ENCODE measurements at regions not wholly inside any gene's neighbourhood (a gene's known extent, or its start where the extent isn't known, plus 50 kb on each side); places are given as distances from the start of the nearest gene placed in this dataset.

GRCh38 chr6:140817176-140817575 lies 1315.5 kb upstream of the GJE1 start:
- peak; percentile 59 for DNase-seq (ENCODE audit: low read depth)

GRCh38 chr6:140816681-140817080 lies 1316.0 kb upstream of the GJE1 start:
- Histone ChIP-seq H3K36me3 (ENCODE audit: control insufficient read depth, insufficient read depth, low read length) (no peaks in the 10 kb centered on the region), H3K4me3 (ENCODE audit: low read depth, low read length) (no peak overlapping the region), H3K27me3 (ENCODE audit: control insufficient read depth, insufficient read depth, low read length) (no peaks in the 10 kb centered on the region)
- TF ChIP-seq CTCF (IDR thresholded peaks at IDR 0.05; ENCODE audit: insufficient read depth, low read length, severe bottlenecking) = no peak
- FAIRE-seq (no peak), DNase-seq (ENCODE audit: low read depth) (no peak)

More at GRCh38 chr6:140817176-140817575, 1315.5 kb upstream of the GJE1 start:
- no peak for TF ChIP-seq CTCF (IDR thresholded peaks at IDR 0.05; ENCODE audit: insufficient read depth, low read length, severe bottlenecking)
- H3K4me3 ChIP-seq (ENCODE audit: low read depth, low read length) = no peak overlapping the region
- no peak for FAIRE-seq
- no peaks in the 10 kb centered on the region for H3K27me3 ChIP-seq (ENCODE audit: control insufficient read depth, insufficient read depth, low read length)
- H3K36me3 ChIP-seq (ENCODE audit: control insufficient read depth, insufficient read depth, low read length) = no peaks in the 10 kb centered on the region

- H3K27me3 ChIP-seq (ENCODE audit: control insufficient read depth, insufficient read depth, low read length) = no peaks in the 10 kb centered on the region
- no peaks in the 10 kb centered on the region for H3K36me3 ChIP-seq (ENCODE audit: control insufficient read depth, insufficient read depth, low read length)
- no peak for DNase-seq (ENCODE audit: low read depth)
- TF ChIP-seq CTCF (IDR thresholded peaks at IDR 0.05; ENCODE audit: insufficient read depth, low read length, severe bottlenecking) = no peak
- no peak overlapping the region for H3K4me3 ChIP-seq (ENCODE audit: low read depth, low read length)
- no peak for FAIRE-seq
Observed at GRCh38 chr6:140812636-140813035, 1320.1 kb upstream of the GJE1 start.

DNA sequence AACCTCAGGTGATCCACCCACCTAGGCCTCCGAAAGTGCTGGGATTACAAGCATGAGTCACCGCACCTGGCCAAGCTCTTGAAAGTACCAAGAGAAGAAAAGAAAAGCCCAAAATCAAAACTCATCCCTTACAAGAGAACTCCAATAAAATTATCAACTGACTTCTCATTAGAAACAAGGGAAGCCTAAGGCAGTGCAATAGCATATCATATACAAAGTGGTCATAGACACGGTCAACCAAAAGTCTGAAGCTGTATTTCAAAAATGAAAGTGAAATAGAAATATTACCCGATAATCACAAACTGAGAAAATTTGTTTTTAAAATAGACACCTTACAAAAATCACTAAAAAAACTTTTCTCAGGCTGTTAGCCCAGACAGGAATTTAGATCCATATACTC lies 1321.1 kb upstream of the GJE1 start:
- no peak for TF ChIP-seq CTCF (IDR thresholded peaks at IDR 0.05; ENCODE audit: insufficient read depth, low read length, severe bottlenecking)
- FAIRE-seq (no peak), DNase-seq (ENCODE audit: low read depth) (no peak)
- H3K27me3 ChIP-seq (ENCODE audit: control insufficient read depth, insufficient read depth, low read length) = no peaks in the 10 kb centered on the region
- H3K4me3 ChIP-seq (ENCODE audit: low read depth, low read length) = no peak overlapping the region
- H3K36me3 ChIP-seq (ENCODE audit: control insufficient read depth, insufficient read depth, low read length) = no peaks in the 10 kb centered on the region

- H3K27me3 ChIP-seq (ENCODE audit: control insufficient read depth, insufficient read depth, low read length) = no peaks in the 10 kb centered on the region
- no peak for FAIRE-seq
- TF ChIP-seq CTCF (IDR thresholded peaks at IDR 0.05; ENCODE audit: insufficient read depth, low read length, severe bottlenecking) = no peak
Observed at GRCh38 chr6:140809694-140810101, 1323.0 kb upstream of the GJE1 start.

GRCh38 chr6:140806431-140806830 lies 1326.3 kb upstream of the GJE1 start:
- DNase-seq (ENCODE audit: low read depth) (no peak), FAIRE-seq (no peak)
- H3K4me3 ChIP-seq (ENCODE audit: low read depth, low read length) = no peak overlapping the region
- H3K36me3 ChIP-seq (ENCODE audit: control insufficient read depth, insufficient read depth, low read length) = no peaks in the 10 kb centered on the region
- no peak for TF ChIP-seq CTCF (IDR thresholded peaks at IDR 0.05; ENCODE audit: insufficient read depth, low read length, severe bottlenecking)
- no peaks in the 10 kb centered on the region for H3K27me3 ChIP-seq (ENCODE audit: control insufficient read depth, insufficient read depth, low read length)

More at GRCh38 chr6:140809694-140810101, 1323.0 kb upstream of the GJE1 start:
- DNase-seq (ENCODE audit: low read depth) = no peak
- Histone ChIP-seq H3K4me3 (ENCODE audit: low read depth, low read length) (no peak overlapping the region), H3K36me3 (ENCODE audit: control insufficient read depth, insufficient read depth, low read length) (no peaks in the 10 kb centered on the region)

Data from bronchial epithelial cell (primary cell).